ENCODE measurements at regions not wholly inside any gene's neighbourhood (a gene's known extent, or its start where the extent isn't known, plus 50 kb on each side); places are given as distances from the start of the nearest gene placed in this dataset.

DNA sequence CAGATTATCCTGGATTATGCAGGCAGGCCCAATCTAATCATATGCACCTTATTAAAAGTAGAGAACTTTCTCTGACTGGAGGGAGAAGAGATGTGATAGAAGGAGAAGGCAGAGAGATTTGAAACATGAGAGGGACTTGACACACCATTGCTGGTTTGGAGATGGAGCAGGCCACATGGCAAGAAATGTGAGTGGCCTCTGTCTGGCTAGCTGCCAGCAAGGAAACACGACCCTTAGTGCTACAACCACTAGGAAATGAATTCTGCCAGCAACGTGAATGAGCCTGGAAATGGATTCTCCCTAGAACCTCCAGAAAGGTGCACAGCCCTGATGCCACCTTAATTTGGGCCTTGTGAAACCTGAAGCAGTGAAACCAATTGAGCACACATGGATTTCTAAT, 79.5 kb upstream of the MBNL3 start:
- TF ChIP-seq POLR2A (IDR thresholded peaks at IDR 0.05) = no peak
- TF ChIP-seq, protein P1, sequence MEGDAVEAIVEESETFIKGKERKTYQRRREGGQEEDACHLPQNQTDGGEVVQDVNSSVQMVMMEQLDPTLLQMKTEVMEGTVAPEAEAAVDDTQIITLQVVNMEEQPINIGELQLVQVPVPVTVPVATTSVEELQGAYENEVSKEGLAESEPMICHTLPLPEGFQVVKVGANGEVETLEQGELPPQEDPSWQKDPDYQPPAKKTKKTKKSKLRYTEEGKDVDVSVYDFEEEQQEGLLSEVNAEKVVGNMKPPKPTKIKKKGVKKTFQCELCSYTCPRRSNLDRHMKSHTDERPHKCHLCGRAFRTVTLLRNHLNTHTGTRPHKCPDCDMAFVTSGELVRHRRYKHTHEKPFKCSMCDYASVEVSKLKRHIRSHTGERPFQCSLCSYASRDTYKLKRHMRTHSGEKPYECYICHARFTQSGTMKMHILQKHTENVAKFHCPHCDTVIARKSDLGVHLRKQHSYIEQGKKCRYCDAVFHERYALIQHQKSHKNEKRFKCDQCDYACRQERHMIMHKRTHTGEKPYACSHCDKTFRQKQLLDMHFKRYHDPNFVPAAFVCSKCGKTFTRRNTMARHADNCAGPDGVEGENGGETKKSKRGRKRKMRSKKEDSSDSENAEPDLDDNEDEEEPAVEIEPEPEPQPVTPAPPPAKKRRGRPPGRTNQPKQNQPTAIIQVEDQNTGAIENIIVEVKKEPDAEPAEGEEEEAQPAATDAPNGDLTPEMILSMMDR (IDR thresholded peaks at IDR 0.05) = no peak
